GM23248 (cell line): ENCODE measurements at regions not wholly inside any gene's neighbourhood (a gene's known extent, or its start where the extent isn't known, plus 50 kb on each side); places are given as distances from the start of the nearest gene placed in this dataset.

Experiments used
- DNase-seq: peaks from one replicate; pipeline ENCODE4 v3.0.0-alpha.2; 2015
- H2AFZ ChIP-seq: fragments of 200-600 bp; sonication (generic); 2 replicates; pipeline ENCODE4 v1.6.1; 2016; ENCODE audit warnings: antibody characterized with exemption
- H3F3A ChIP-seq: fragments of 200-600 bp; sonication (generic); 2 replicates; pipeline ENCODE4 v1.6.1; 2016; ENCODE audit warnings: mild to moderate bottlenecking, antibody characterized with exemption, mixed run types; ENCODE audit not compliant: insufficient read depth
- H3K27ac ChIP-seq: fragments of 200-600 bp; sonication (generic); 2 replicates; pipeline ENCODE4 v1.5.1; 2016; ENCODE audit warnings: mild to moderate bottlenecking
- H3K27me3 ChIP-seq: fragments of 200-600 bp; sonication (generic); replicated peaks from 2 replicates; pipeline ENCODE4 v1.6.1; 2016; ENCODE audit warnings: mild to moderate bottlenecking; ENCODE audit not compliant: insufficient read depth
- H3K36me3 ChIP-seq: fragments of 200-600 bp; sonication (generic); 2 replicates; pipeline ENCODE4 v1.6.1; 2016; ENCODE audit warnings: low read depth, mild to moderate bottlenecking
- H3K4me1 ChIP-seq: fragments of 200-600 bp; sonication (generic); 2 replicates; pipeline ENCODE4 v1.6.1; 2016; ENCODE audit warnings: mild to moderate bottlenecking; ENCODE audit not compliant: insufficient read depth
- H3K4me2 ChIP-seq: fragments of 200-600 bp; sonication (generic); one replicate; pipeline ENCODE4 v1.6.1; 2016; ENCODE audit warnings: mild to moderate bottlenecking; ENCODE audit not compliant: unreplicated experiment
- H3K4me3 ChIP-seq: fragments of 200-600 bp; sonication (generic); 2 replicates; pipeline ENCODE4 v1.5.1; 2016; ENCODE audit warnings: mild to moderate bottlenecking
- H3K79me2 ChIP-seq: fragments of 200-600 bp; sonication (generic); 2 replicates; pipeline ENCODE4 v1.6.1; 2016; ENCODE audit warnings: mild to moderate bottlenecking; ENCODE audit not compliant: insufficient read depth
- H3K9ac ChIP-seq: fragments of 200-600 bp; sonication (generic); 2 replicates; pipeline ENCODE4 v1.6.1; 2016; ENCODE audit warnings: mild to moderate bottlenecking
- H3K9me2 ChIP-seq: fragments of 200-600 bp; sonication (generic); 2 replicates; pipeline ENCODE4 v1.6.1; 2016; ENCODE audit warnings: mixed run types, mild to moderate bottlenecking, moderate library complexity; ENCODE audit not compliant: insufficient read depth
- H3K9me3 ChIP-seq: fragments of 200-600 bp; sonication (generic); one replicate; pipeline ENCODE4 v1.6.1; 2017; ENCODE audit warnings: low read depth
- H4K20me1 ChIP-seq: fragments of 200-600 bp; sonication (generic); 2 replicates; pipeline ENCODE4 v1.6.0; 2016; ENCODE audit not compliant: insufficient read depth
- EZH2 ChIP-seq: fragments of 200-600 bp; sonication (generic); IDR thresholded peaks from 2 replicates; pipeline ENCODE4 v1.6.1; 2018; ENCODE audit warnings: antibody characterized with exemption, mild to moderate bottlenecking; ENCODE audit not compliant: insufficient read depth, poor library complexity, severe bottlenecking
- EZH2phosphoT487 ChIP-seq: fragments of 200-600 bp; sonication (generic); IDR thresholded peaks from 2 replicates; pipeline ENCODE4 v1.6.1; 2018; ENCODE audit warnings: antibody characterized with exemption, moderate library complexity, mild to moderate bottlenecking, low read depth; ENCODE audit not compliant: insufficient read depth
- WGBS, 2 experiments: methylation state at CpG; one replicate each; pipeline ENCODE4 v1.1.6; 2015 to 2017; ENCODE audit warnings: low lambda C conversion rate in 2 of 2, low coverage in 1 of 2; ENCODE audit errors: missing lambda C conversion rate in 2 of 2; 5-methylcytosine and 5-hydroxymethylcytosine counted together
- in situ Hi-C: fragments of 300-500 bp; cut with MboI; formaldehyde crosslinking; loops from 2 replicates; pipeline ENCODE4 v1.15.0; 2020

DNA sequence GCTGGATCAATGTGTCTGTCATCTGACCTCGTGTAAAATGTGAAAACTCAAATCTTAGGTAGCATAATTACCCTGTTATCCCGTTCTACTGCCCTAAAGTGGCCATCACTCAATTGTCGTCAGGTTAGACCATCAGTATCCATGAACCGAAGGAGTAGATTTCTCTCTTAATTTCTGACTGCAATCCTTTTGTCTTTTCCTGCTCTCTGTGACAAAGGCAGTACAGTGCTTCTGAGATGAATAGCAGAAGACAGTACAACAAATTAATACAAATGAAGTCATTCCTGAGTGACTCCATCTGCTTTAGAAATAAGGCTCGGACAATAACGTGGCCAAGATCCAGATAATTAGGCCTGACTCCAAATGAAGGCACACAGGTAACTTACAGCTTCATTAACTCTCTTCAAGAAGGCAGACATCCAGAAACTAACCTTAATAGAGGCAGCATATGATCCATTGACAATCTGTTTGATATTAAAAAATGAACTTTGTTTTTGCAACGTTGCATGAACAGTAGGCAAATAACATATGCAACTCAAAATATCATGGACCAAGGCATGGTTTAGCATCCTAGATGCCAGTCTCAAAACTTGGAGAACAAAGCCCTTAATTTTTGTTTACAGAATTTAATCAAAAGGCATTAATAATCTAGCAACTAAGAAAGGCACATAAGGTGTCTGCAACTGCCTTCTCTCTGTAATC is 96.7 kb upstream of the CDH20 start:
- in situ Hi-C loops = no loop called here
- H2AFZ ChIP-seq = no peak overlapping the region

DNA sequence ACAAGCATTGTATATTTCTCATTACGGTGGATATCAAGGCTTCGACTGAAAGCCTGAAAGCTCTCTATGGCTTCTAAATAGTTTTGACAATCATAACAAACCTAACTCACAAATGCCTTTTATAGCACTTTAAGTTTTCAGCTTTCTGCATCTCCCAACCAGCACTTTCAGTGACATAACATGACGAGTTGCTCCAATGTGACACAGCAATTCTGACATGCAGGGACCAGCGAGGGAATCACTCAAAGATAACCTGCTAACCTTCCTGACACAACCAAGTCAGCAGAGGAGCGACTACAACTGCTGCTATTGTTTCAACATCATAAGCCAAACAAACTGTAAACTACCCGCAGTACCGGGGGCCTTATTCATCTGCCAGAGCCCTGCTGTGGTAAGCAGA is 95.7 kb upstream of the CDH20 start:
- Histone ChIP-seq H3K79me2 (no peaks in the 10 kb centered on the region), H2AFZ (no peak overlapping the region), H3K9me3 (no peaks in the 10 kb centered on the region), H3K4me1 (no peaks in the 10 kb centered on the region), H3K9ac (no peak overlapping the region), H3K4me3 (no peak overlapping the region), H4K20me1 (no peaks in the 10 kb centered on the region), H3K36me3 (no peaks in the 10 kb centered on the region), H3K9me2 (no peaks in the 10 kb centered on the region), H3K27ac (no peak overlapping the region), H3F3A (no peaks in the 10 kb centered on the region), H3K4me2 (no peak overlapping the region), H3K27me3 (no peaks in the 10 kb centered on the region)
- in situ Hi-C loops = no loop called here
- TF ChIP-seq EZH2 = no peak
- DNase-seq = no peak
- 69 to 70% methylated on average over 7 of the region's 7 CpGs for WGBS, 2 experiments

More for the DNA sequence above, 96.7 kb upstream of the CDH20 start:
- 3 to 4% methylated on average over 7 of the region's 7 CpGs for WGBS, 2 experiments
- TF ChIP-seq EZH2 (no peak), EZH2phosphoT487 (no peak)
- Histone ChIP-seq H3K4me2 (no peak overlapping the region), H3K9ac (no peak overlapping the region), H3K4me3 (no peak overlapping the region), H3F3A (no peaks in the 10 kb centered on the region), H3K27me3 (no peaks in the 10 kb centered on the region), H3K4me1 (no peaks in the 10 kb centered on the region), H3K9me2 (no peaks in the 10 kb centered on the region), H3K79me2 (no peaks in the 10 kb centered on the region), H3K36me3 (no peaks in the 10 kb centered on the region), H3K9me3 (no peaks in the 10 kb centered on the region), H3K27ac (no peak overlapping the region), H4K20me1 (no peaks in the 10 kb centered on the region)
- DNase-seq = no peak

DNA sequence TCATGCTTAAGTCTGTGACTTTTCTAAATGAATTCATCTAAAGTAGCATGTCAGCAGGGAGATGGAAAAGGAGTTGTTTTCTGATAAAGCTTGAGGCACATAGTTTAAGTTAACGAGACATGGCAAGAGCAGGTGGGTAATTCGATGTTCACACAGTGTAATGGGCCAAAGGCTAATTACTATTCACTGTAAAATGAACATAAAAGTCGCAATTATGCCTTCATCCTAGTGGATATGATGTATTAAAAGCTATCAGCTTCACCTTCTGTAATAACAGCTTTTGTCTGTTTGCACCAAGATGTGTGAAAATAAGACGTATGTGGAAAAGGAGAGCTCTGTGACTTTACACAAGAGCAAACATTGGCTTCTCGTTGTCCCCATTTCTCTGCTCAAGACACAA is 94.2 kb upstream of the CDH20 start:
- Histone ChIP-seq H2AFZ (no peak overlapping the region), H3K9ac (no peak overlapping the region), H4K20me1 (no peaks in the 10 kb centered on the region), H3K9me3 (no peaks in the 10 kb centered on the region), H3K4me2 (no peak overlapping the region), H3K27ac (no peak overlapping the region), H3K4me3 (no peak overlapping the region), H3K9me2 (no peaks in the 10 kb centered on the region), H3K4me1 (no peaks in the 10 kb centered on the region), H3K27me3 (no peaks in the 10 kb centered on the region), H3K79me2 (no peaks in the 10 kb centered on the region), H3F3A (no peaks in the 10 kb centered on the region), H3K36me3 (no peaks in the 10 kb centered on the region)
- in situ Hi-C loops = no loop called here
- WGBS, 2 experiments = 47 to 52% methylated on average over 5 of the region's 5 CpGs
- no peak for DNase-seq
- no peak for TF ChIP-seq EZH2phosphoT487
- no peak for TF ChIP-seq EZH2

DNA sequence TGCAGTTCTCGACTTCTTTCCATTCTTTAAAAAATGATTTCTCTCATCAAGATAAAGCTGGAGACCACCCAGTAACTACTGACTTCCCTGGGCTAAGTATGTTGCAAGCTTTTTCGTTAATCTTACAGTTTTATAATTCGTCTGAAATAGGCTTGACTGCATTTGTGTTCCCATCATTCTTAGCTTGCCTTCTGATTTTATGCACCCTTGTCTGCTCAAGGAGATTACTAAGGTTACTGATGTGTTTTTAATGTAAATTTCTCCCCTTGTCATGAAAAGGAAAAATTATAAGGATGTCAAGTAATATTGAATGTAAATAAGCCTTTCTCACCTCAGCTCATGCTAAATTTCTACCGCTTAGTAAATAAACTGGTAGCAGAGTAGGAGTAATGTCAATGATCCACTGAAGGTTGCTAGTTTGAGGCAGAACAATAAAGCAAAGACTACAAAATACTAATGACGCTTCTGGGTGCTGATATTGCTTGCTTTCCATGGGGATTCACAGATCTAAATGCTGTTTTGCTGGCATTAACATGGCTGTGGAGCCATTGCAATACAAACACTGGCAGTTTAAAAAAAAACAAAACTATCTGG is 91.9 kb upstream of the CDH20 start:
- TF ChIP-seq EZH2 (no peak), EZH2phosphoT487 (no peak)
- H3K9ac ChIP-seq = no peak overlapping the region
- no peaks in the 10 kb centered on the region for H3K4me1 ChIP-seq
- in situ Hi-C loops = no loop called here
- no peaks in the 10 kb centered on the region for H4K20me1 ChIP-seq
- H3K4me2 ChIP-seq = no peak overlapping the region
- H3K27ac ChIP-seq = no peak overlapping the region
- no peak for DNase-seq
- H3K36me3 ChIP-seq = no peaks in the 10 kb centered on the region
- H3K9me3 ChIP-seq = no peaks in the 10 kb centered on the region
- WGBS, 2 experiments = 55 to 57% methylated on average over 5 of the region's 5 CpGs
- H3F3A ChIP-seq = no peaks in the 10 kb centered on the region
- H3K9me2 ChIP-seq = no peaks in the 10 kb centered on the region
- H3K79me2 ChIP-seq = no peaks in the 10 kb centered on the region
- H2AFZ ChIP-seq = no peak overlapping the region
- H3K27me3 ChIP-seq = no peaks in the 10 kb centered on the region
- no peak overlapping the region for H3K4me3 ChIP-seq
